ENCODE measurements at regions not wholly inside any gene's neighbourhood (a gene's known extent, or its start where the extent isn't known, plus 50 kb on each side); places are given as distances from the start of the nearest gene placed in this dataset.

- no peaks in the 10 kb centered on the region for H4K20me1 ChIP-seq (ENCODE audit: control insufficient read depth, extremely low read depth, insufficient read depth, low read length)
- TF ChIP-seq CTCF (optimal IDR thresholded peaks at IDR 0.05 in 1 of 3, IDR thresholded peaks at IDR 0.05 in 1 of 3, conservative IDR thresholded peaks at IDR 0.05 in 1 of 3; ENCODE audit: extremely low read depth in 1 of 3, insufficient read depth in 2 of 3, low read length in 3 of 3) (no peak), EZH2 (IDR thresholded peaks at IDR 0.05; ENCODE audit: low read length) (no peak)
- H3K4me3 ChIP-seq (ENCODE audit: control insufficient read depth in 2 of 3, extremely low read depth in 1 of 3, insufficient read depth in 2 of 3, low read depth in 1 of 3, low read length in 3 of 3), result no peak overlapping the region
- H3K9ac ChIP-seq (ENCODE audit: control insufficient read depth, extremely low read depth, insufficient read depth, low read length), result no peak overlapping the region
- FAIRE-seq (no peak), DNase-seq (ENCODE audit: low read depth, low spot score) (no peak)
- no peaks in the 10 kb centered on the region for H3K9me3 ChIP-seq (ENCODE audit: control insufficient read depth, low read depth, low read length)
- H3K4me2 ChIP-seq (ENCODE audit: control insufficient read depth, extremely low read depth, insufficient read depth, low read depth, low read length), result no peak overlapping the region
- no peaks in the 10 kb centered on the region for H3K36me3 ChIP-seq (ENCODE audit: control insufficient read depth in 2 of 2, extremely low read depth in 1 of 2, insufficient read depth in 2 of 2, low read length in 2 of 2)
- no peaks in the 10 kb centered on the region for H3K27me3 ChIP-seq (ENCODE audit: control insufficient read depth, extremely low read depth, insufficient read depth, low read length)
- H3K4me1 ChIP-seq (ENCODE audit: control insufficient read depth, extremely low read depth, insufficient read depth, low read length), result peaks cover 2% of the 10 kb centered on the region
- dilution Hi-C loops (cut with MboI; ENCODE audit: extremely low pct_ligation_motif_present, low sequenced_read_pairs), result no loop called here
- H2AFZ ChIP-seq (ENCODE audit: control insufficient read depth, low read length), result no peak overlapping the region
- no peaks in the 10 kb centered on the region for H3K79me2 ChIP-seq (ENCODE audit: control insufficient read depth, insufficient read depth, low read length)
- no peaks in the 10 kb centered on the region for H3K9me1 ChIP-seq (ENCODE audit: control insufficient read depth, extremely low read depth, insufficient read depth, low read length)
- no peak overlapping the region for H3K27ac ChIP-seq (ENCODE audit: control insufficient read depth, insufficient read depth, low read length)
Observed at GRCh38 chr6:119768201-119768600, 418.6 kb upstream of the MAN1A1 start.

GRCh38 chr6:119764927-119765681 is 415.5 kb upstream of the MAN1A1 start:
- H3K4me1 ChIP-seq (ENCODE audit: control insufficient read depth, extremely low read depth, insufficient read depth, low read length), result peaks cover 2% of the 10 kb centered on the region
- peak overlapping the region; percentile 16 for H2AFZ ChIP-seq (ENCODE audit: control insufficient read depth, low read length)
- H3K79me2 ChIP-seq (ENCODE audit: control insufficient read depth, insufficient read depth, low read length), result no peaks in the 10 kb centered on the region
- H4K20me1 ChIP-seq (ENCODE audit: control insufficient read depth, extremely low read depth, insufficient read depth, low read length), result no peaks in the 10 kb centered on the region
- H3K4me3 ChIP-seq (ENCODE audit: control insufficient read depth in 2 of 3, extremely low read depth in 1 of 3, insufficient read depth in 2 of 3, low read depth in 1 of 3, low read length in 3 of 3), result no peak overlapping the region
- DNase-seq (ENCODE audit: low read depth, low spot score) (no peak), FAIRE-seq (peak; percentile 9)
- H3K36me3 ChIP-seq (ENCODE audit: control insufficient read depth in 2 of 2, extremely low read depth in 1 of 2, insufficient read depth in 2 of 2, low read length in 2 of 2), result no peaks in the 10 kb centered on the region
- TF ChIP-seq EZH2 (IDR thresholded peaks at IDR 0.05; ENCODE audit: low read length) (no peak), CTCF (optimal IDR thresholded peaks at IDR 0.05 in 1 of 3, IDR thresholded peaks at IDR 0.05 in 1 of 3, conservative IDR thresholded peaks at IDR 0.05 in 1 of 3; ENCODE audit: extremely low read depth in 1 of 3, insufficient read depth in 2 of 3, low read length in 3 of 3) (no peak)
- H3K9me1 ChIP-seq (ENCODE audit: control insufficient read depth, extremely low read depth, insufficient read depth, low read length), result no peaks in the 10 kb centered on the region
- dilution Hi-C loops (cut with MboI; ENCODE audit: extremely low pct_ligation_motif_present, low sequenced_read_pairs), result no loop called here
- H3K9me3 ChIP-seq (ENCODE audit: control insufficient read depth, low read depth, low read length), result no peaks in the 10 kb centered on the region
- H3K27ac ChIP-seq (ENCODE audit: control insufficient read depth, insufficient read depth, low read length), result no peak overlapping the region
- no peak overlapping the region for H3K4me2 ChIP-seq (ENCODE audit: control insufficient read depth, extremely low read depth, insufficient read depth, low read depth, low read length)
- no peaks in the 10 kb centered on the region for H3K27me3 ChIP-seq (ENCODE audit: control insufficient read depth, extremely low read depth, insufficient read depth, low read length)
- H3K9ac ChIP-seq (ENCODE audit: control insufficient read depth, extremely low read depth, insufficient read depth, low read length), result no peak overlapping the region

Measured in keratinocyte (primary cell).